ENCODE measurements at regions not wholly inside any gene's neighbourhood (a gene's known extent, or its start where the extent isn't known, plus 50 kb on each side); places are given as distances from the start of the nearest gene placed in this dataset.

GRCh38 chrX:124820738-124821137 is 474.4 kb downstream of the SH2D1A start:
- TF ChIP-seq TCF4 (CRISPR knock-in tag; IDR thresholded peaks at IDR 0.05; ENCODE audit: borderline replicate concordance) (no peak), ZFP30 (CRISPR knock-in tag; IDR thresholded peaks at IDR 0.05) (no peak)

GRCh38 chrX:124827258-124827845 is 481.0 kb downstream of the SH2D1A start:
- no peak for TF ChIP-seq ZFP3 (CRISPR knock-in tag; IDR thresholded peaks at IDR 0.05)
- TF ChIP-seq ZNF8 (CRISPR knock-in tag; IDR thresholded peaks at IDR 0.05): no peak
- TF ChIP-seq ISL1 (CRISPR knock-in tag; IDR thresholded peaks at IDR 0.05): no peak
- TF ChIP-seq RARB (CRISPR knock-in tag; IDR thresholded peaks at IDR 0.05): no peak
- TF ChIP-seq PATZ1 (CRISPR knock-in tag; IDR thresholded peaks at IDR 0.05; ENCODE audit: borderline replicate concordance): no peak
- TF ChIP-seq ZC3H10 (CRISPR knock-in tag; IDR thresholded peaks at IDR 0.05): no peak
- TF ChIP-seq OSR1 (CRISPR knock-in tag; IDR thresholded peaks at IDR 0.05): no peak
- TF ChIP-seq CSDC2 (CRISPR knock-in tag; IDR thresholded peaks at IDR 0.05): no peak
- no peak for TF ChIP-seq BACH2 (CRISPR knock-in tag; IDR thresholded peaks at IDR 0.05; ENCODE audit: borderline replicate concordance)
- TF ChIP-seq, protein P1, sequence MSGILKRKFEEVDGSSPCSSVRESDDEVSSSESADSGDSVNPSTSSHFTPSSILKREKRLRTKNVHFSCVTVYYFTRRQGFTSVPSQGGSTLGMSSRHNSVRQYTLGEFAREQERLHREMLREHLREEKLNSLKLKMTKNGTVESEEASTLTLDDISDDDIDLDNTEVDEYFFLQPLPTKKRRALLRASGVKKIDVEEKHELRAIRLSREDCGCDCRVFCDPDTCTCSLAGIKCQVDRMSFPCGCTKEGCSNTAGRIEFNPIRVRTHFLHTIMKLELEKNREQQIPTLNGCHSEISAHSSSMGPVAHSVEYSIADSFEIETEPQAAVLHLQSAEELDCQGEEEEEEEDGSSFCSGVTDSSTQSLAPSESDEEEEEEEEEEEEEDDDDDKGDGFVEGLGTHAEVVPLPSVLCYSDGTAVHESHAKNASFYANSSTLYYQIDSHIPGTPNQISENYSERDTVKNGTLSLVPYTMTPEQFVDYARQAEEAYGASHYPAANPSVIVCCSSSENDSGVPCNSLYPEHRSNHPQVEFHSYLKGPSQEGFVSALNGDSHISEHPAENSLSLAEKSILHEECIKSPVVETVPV (CRISPR knock-in tag; IDR thresholded peaks at IDR 0.05): no peak
- TF ChIP-seq CREB5 (CRISPR knock-in tag; IDR thresholded peaks at IDR 0.05; ENCODE audit: low read depth): no peak
- no peak for TF ChIP-seq ZNF565 (CRISPR knock-in tag; conservative IDR thresholded peaks at IDR 0.05; ENCODE audit: low read depth)
- no peak for TF ChIP-seq TCF4 (CRISPR knock-in tag; IDR thresholded peaks at IDR 0.05; ENCODE audit: borderline replicate concordance)
- TF ChIP-seq TOX (CRISPR knock-in tag; IDR thresholded peaks at IDR 0.05; ENCODE audit: borderline replicate concordance): no peak
- TF ChIP-seq POU6F1 (CRISPR knock-in tag; IDR thresholded peaks at IDR 0.05; ENCODE audit: borderline replicate concordance, low read depth): no peak
- no peak for TF ChIP-seq ZFP30 (CRISPR knock-in tag; IDR thresholded peaks at IDR 0.05)
- no peak for ATAC-seq

More at GRCh38 chrX:124820738-124821137, 474.4 kb downstream of the SH2D1A start:
- ATAC-seq: no peak

DNA sequence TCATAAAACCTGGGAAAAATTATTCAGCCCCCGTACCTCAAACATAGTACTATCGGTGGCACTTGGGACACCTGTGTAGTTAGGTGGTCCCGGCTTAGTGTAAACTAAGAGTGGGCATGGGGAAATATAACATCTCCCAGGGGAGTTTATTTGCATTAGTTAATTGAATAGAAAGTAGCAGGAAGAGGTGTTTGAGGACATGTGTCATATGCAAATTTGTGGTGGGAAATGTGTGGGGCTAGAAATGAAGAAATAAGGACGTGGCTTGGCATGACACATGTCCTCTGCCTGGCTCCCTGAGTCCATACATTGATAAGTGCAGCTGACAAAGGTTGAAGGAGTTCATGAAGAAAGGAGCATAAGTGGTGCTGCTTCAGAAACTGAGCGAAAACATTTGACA is 483.6 kb downstream of the SH2D1A start:
- no peak for ATAC-seq
- no peak for TF ChIP-seq RARB (CRISPR knock-in tag; IDR thresholded peaks at IDR 0.05)
- TF ChIP-seq CSDC2 (CRISPR knock-in tag; IDR thresholded peaks at IDR 0.05): no peak
- TF ChIP-seq ZNF565 (CRISPR knock-in tag; conservative IDR thresholded peaks at IDR 0.05; ENCODE audit: low read depth): no peak
- no peak for TF ChIP-seq ZNF70 (CRISPR knock-in tag; IDR thresholded peaks at IDR 0.05)
- TF ChIP-seq, protein P1 (CRISPR knock-in tag; IDR thresholded peaks at IDR 0.05): no peak
- TF ChIP-seq, protein P2, sequence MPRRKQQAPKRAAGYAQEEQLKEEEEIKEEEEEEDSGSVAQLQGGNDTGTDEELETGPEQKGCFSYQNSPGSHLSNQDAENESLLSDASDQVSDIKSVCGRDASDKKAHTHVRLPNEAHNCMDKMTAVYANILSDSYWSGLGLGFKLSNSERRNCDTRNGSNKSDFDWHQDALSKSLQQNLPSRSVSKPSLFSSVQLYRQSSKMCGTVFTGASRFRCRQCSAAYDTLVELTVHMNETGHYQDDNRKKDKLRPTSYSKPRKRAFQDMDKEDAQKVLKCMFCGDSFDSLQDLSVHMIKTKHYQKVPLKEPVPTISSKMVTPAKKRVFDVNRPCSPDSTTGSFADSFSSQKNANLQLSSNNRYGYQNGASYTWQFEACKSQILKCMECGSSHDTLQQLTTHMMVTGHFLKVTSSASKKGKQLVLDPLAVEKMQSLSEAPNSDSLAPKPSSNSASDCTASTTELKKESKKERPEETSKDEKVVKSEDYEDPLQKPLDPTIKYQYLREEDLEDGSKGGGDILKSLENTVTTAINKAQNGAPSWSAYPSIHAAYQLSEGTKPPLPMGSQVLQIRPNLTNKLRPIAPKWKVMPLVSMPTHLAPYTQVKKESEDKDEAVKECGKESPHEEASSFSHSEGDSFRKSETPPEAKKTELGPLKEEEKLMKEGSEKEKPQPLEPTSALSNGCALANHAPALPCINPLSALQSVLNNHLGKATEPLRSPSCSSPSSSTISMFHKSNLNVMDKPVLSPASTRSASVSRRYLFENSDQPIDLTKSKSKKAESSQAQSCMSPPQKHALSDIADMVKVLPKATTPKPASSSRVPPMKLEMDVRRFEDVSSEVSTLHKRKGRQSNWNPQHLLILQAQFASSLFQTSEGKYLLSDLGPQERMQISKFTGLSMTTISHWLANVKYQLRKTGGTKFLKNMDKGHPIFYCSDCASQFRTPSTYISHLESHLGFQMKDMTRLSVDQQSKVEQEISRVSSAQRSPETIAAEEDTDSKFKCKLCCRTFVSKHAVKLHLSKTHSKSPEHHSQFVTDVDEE (CRISPR knock-in tag; IDR thresholded peaks at IDR 0.05): no peak
- no peak for TF ChIP-seq CREB5 (CRISPR knock-in tag; IDR thresholded peaks at IDR 0.05; ENCODE audit: low read depth)
- no peak for TF ChIP-seq ZNF8 (CRISPR knock-in tag; IDR thresholded peaks at IDR 0.05)
- TF ChIP-seq ISL1 (CRISPR knock-in tag; IDR thresholded peaks at IDR 0.05): no peak
- TF ChIP-seq PATZ1 (CRISPR knock-in tag; IDR thresholded peaks at IDR 0.05; ENCODE audit: borderline replicate concordance): no peak
